HL-60 (cell line): ENCODE measurements at regions not wholly inside any gene's neighbourhood (a gene's known extent, or its start where the extent isn't known, plus 50 kb on each side); places are given as distances from the start of the nearest gene placed in this dataset.

Experiments used
- DNase-seq, 2 experiments: peaks; one replicate each; pipeline ENCODE4 v3.0.0-alpha.2; 2010 to 2020; ENCODE audit warnings: low read depth in 1 of 2, low spot score in 1 of 2
- H3K27ac ChIP-seq: fragments of 250-450 bp; sonication (Bioruptor Pico); replicated peaks from 2 replicates; pipeline ENCODE4 v1.5.1; 2020; ENCODE audit warnings: mild to moderate bottlenecking, moderate library complexity
- H3K27me3 ChIP-seq: fragments of 250-450 bp; sonication (Bioruptor Pico); 2 replicates; pipeline ENCODE4 v1.5.1; 2021; ENCODE audit warnings: mild to moderate bottlenecking, moderate library complexity; ENCODE audit not compliant: insufficient read depth, poor library complexity, severe bottlenecking
- H3K4me3 ChIP-seq: replicated peaks from 2 replicates; pipeline ENCODE4 v1.5.1; 2011; ENCODE audit warnings: mild to moderate bottlenecking, control low read depth, low read length; ENCODE audit not compliant: insufficient read depth
- CTCF ChIP-seq: IDR thresholded peaks from one replicate; pipeline ENCODE4 v1.5.1; 2011; ENCODE audit warnings: low read length, control low read depth, inconsistent platforms; ENCODE audit not compliant: insufficient read depth
- GABPA ChIP-seq: IDR thresholded peaks from 2 replicates; pipeline ENCODE4 v1.6.1; 2012; ENCODE audit warnings: low read depth
- POLR2AphosphoS5 ChIP-seq: IDR thresholded peaks from 2 replicates; pipeline ENCODE4 v1.6.1; 2012; ENCODE audit warnings: low read depth
- REST ChIP-seq: IDR thresholded peaks from 2 replicates; pipeline ENCODE4 v1.6.1; 2012; ENCODE audit warnings: low read depth; ENCODE audit not compliant: insufficient replicate concordance
- SPI1 ChIP-seq: IDR thresholded peaks from 2 replicates; pipeline ENCODE4 v1.6.1; 2012; ENCODE audit warnings: low read depth, mild to moderate bottlenecking, borderline replicate concordance

DNA sequence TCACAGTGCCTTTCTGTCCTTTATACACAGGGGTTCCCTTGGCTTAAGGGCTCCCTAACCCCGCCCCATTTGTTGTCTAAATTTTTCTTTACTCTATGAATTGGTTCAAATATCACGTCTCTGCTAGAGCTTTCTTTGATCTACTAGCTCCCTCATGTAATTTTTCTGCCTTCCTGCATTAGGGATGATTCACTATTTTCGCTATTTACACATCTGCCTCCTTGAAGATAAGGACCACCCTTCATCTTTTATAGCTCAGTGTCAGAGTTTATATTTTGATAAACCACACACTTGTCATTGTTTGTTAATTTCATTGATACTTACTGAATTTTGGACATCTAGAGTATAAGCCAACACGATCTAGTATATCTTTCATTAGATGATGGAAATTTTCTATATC, 169.2 kb downstream of the LPIN1 start:
- TF ChIP-seq SPI1 (no peak), POLR2AphosphoS5 (no peak), REST (no peak), GABPA (no peak), CTCF (no peak)
- no peak overlapping the region for H3K4me3 ChIP-seq
- H3K27me3 ChIP-seq, result no peaks in the 10 kb centered on the region
- H3K27ac ChIP-seq, result no peak overlapping the region
- DNase-seq, result no peak

- TF ChIP-seq SPI1 (no peak), CTCF (no peak), POLR2AphosphoS5 (no peak), GABPA (no peak), REST (no peak)
- Histone ChIP-seq H3K27me3 (no peaks in the 10 kb centered on the region), H3K4me3 (no peak overlapping the region), H3K27ac (no peak overlapping the region)
- no peak for DNase-seq
Measured at GRCh38 chr2:11919953-11920352, 173.5 kb downstream of the LPIN1 start.

DNA sequence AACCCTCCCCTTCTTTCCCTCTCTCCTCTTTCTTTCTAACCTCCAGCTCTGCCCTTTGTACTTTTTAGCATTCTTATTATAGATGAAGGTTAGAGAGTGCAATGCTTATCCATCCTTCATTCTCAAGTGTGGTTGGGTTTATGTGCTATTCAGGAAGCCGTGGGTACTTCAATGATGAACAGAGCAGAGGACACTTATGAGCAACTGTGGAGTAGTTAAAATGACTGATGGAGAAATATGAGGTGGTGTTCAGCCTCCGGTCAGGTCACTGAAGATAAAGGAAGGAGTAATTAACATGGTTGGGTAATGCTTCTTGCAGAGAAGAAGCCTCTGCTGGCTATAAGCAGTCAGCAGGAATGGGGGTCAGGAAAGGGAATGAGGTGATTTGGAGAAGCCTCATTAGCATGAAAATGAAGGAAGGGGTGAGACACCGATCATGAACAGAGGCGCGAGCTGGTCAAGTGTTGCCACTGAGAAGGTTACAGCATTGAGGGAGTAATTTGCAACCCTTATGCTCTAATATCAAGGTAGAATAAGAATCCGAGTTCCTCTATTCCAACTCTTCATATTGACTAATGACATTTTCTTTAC, 174.7 kb downstream of the LPIN1 start:
- Histone ChIP-seq H3K4me3 (no peak overlapping the region), H3K27ac (no peak overlapping the region), H3K27me3 (no peaks in the 10 kb centered on the region)
- no peak for DNase-seq
- TF ChIP-seq SPI1 (no peak), POLR2AphosphoS5 (no peak), REST (no peak), CTCF (no peak), GABPA (no peak)
